ENCODE measurements at regions not wholly inside any gene's neighbourhood (a gene's known extent, or its start where the extent isn't known, plus 50 kb on each side); places are given as distances from the start of the nearest gene placed in this dataset.

DNA sequence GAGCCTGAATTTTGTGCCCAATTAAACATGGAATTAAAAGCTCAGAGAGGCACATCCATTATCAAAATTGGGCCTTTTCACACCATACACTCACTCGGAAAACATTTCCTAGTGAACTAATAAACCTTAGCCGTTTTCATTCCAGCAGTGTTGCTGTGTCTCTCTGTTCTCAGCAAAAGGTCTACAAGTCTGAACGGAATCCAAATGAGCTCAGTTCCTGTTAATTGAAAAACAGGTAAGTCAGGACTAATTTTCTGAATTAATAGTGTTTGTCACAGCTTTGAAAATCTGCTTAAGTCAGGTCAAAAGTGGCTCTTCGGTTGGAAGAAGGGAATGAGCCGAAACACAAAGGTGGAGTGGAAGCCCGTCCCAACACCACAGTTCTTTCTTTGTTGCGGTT, 163.3 kb upstream of the RALGAPA2 start:
- Histone ChIP-seq H2AFZ (ENCODE audit: low read length) (no peak overlapping the region), H3K79me2 (ENCODE audit: insufficient read depth, low read length) (no peaks in the 10 kb centered on the region), H3K4me1 (ENCODE audit: insufficient read depth, low read length) (no peaks in the 10 kb centered on the region), H3K27me3 (ENCODE audit: insufficient read depth, low read length) (no peaks in the 10 kb centered on the region), H3K4me2 (ENCODE audit: insufficient read depth, low read length) (no peak overlapping the region), H4K20me1 (ENCODE audit: insufficient read depth, low read length) (no peaks in the 10 kb centered on the region), H3K9me3 (ENCODE audit: low read depth, low read length) (no peaks in the 10 kb centered on the region), H3K4me3 (ENCODE audit: insufficient read depth, low read length) (no peak overlapping the region), H3K27ac (ENCODE audit: low read depth, low read length) (no peak overlapping the region), H3K36me3 (ENCODE audit: insufficient read depth, low read length) (no peaks in the 10 kb centered on the region)
- no peak for DNase-seq (ENCODE audit: insufficient read length, low spot score, missing footprints)
- TF ChIP-seq, protein P1, sequence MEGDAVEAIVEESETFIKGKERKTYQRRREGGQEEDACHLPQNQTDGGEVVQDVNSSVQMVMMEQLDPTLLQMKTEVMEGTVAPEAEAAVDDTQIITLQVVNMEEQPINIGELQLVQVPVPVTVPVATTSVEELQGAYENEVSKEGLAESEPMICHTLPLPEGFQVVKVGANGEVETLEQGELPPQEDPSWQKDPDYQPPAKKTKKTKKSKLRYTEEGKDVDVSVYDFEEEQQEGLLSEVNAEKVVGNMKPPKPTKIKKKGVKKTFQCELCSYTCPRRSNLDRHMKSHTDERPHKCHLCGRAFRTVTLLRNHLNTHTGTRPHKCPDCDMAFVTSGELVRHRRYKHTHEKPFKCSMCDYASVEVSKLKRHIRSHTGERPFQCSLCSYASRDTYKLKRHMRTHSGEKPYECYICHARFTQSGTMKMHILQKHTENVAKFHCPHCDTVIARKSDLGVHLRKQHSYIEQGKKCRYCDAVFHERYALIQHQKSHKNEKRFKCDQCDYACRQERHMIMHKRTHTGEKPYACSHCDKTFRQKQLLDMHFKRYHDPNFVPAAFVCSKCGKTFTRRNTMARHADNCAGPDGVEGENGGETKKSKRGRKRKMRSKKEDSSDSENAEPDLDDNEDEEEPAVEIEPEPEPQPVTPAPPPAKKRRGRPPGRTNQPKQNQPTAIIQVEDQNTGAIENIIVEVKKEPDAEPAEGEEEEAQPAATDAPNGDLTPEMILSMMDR (IDR thresholded peaks at IDR 0.05; ENCODE audit: extremely low read depth, low read depth, low read length), result no peak

DNA sequence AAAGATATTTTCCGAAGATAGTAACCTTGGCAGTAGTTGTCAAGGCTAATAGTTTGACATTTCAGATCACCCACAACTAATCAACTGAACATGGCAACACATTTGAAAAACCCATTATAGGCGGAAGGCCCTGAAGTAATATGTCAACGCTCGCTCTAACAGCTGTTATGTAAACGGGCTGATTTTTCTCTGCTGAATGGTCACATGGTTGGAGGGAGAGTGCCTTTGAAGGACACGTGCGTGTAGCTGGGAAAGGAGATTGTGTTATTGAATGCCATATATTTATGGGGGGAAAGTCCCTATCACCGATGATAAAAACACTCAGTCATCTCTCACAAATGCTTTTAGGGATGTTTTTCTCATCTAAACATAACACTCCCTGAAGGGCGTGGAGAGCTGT, 160.0 kb upstream of the RALGAPA2 start:
- Histone ChIP-seq H3K27me3 (ENCODE audit: insufficient read depth, low read length) (no peaks in the 10 kb centered on the region), H3K9me3 (ENCODE audit: low read depth, low read length) (no peaks in the 10 kb centered on the region), H4K20me1 (ENCODE audit: insufficient read depth, low read length) (no peaks in the 10 kb centered on the region), H3K4me1 (ENCODE audit: insufficient read depth, low read length) (no peaks in the 10 kb centered on the region), H3K36me3 (ENCODE audit: insufficient read depth, low read length) (no peaks in the 10 kb centered on the region), H3K27ac (ENCODE audit: low read depth, low read length) (no peak overlapping the region), H2AFZ (ENCODE audit: low read length) (no peak overlapping the region), H3K79me2 (ENCODE audit: insufficient read depth, low read length) (no peaks in the 10 kb centered on the region), H3K4me2 (ENCODE audit: insufficient read depth, low read length) (no peak overlapping the region), H3K4me3 (ENCODE audit: insufficient read depth, low read length) (no peak overlapping the region)
- TF ChIP-seq, protein P1 (IDR thresholded peaks at IDR 0.05; ENCODE audit: extremely low read depth, low read depth, low read length), result no peak
- no peak for DNase-seq (ENCODE audit: insufficient read length, low spot score, missing footprints)

DNA sequence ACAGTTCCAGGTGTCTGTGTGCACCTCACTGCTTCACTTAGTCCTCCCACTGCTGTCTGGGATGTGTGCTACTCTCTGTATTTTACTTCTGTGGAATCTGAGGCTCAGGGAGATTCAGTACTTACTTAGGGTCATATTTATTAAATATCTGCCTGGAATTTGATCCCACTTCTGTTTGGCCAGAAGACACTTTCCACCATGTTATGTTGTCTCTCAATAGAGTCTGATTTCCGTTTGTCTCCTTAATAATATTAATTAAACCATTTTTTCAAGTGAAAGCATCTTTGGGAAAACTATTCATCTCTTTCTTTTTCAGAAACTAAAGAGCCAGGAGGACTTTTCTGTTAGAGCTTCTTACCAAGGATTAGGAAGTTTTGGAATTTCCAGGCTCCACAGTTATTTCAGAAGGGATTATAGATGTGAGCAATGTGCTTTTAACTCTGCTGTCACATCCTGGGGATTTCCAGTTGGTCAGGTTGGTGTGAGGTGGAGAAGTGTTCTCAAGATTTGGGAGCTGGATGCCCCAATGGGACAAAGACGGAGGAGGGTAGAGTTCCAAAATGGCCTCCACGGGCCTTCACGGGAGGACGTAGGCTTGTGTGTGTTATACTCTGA, 156.8 kb upstream of the RALGAPA2 start:
- H3K4me2 ChIP-seq (ENCODE audit: insufficient read depth, low read length), result no peak overlapping the region
- no peak overlapping the region for H3K4me3 ChIP-seq (ENCODE audit: insufficient read depth, low read length)
- no peaks in the 10 kb centered on the region for H4K20me1 ChIP-seq (ENCODE audit: insufficient read depth, low read length)
- H3K9me3 ChIP-seq (ENCODE audit: low read depth, low read length), result no peaks in the 10 kb centered on the region
- H3K4me1 ChIP-seq (ENCODE audit: insufficient read depth, low read length), result no peaks in the 10 kb centered on the region
- no peaks in the 10 kb centered on the region for H3K79me2 ChIP-seq (ENCODE audit: insufficient read depth, low read length)
- TF ChIP-seq, protein P1 (IDR thresholded peaks at IDR 0.05; ENCODE audit: extremely low read depth, low read depth, low read length), result no peak
- H2AFZ ChIP-seq (ENCODE audit: low read length), result no peak overlapping the region
- H3K36me3 ChIP-seq (ENCODE audit: insufficient read depth, low read length), result no peaks in the 10 kb centered on the region
- H3K27me3 ChIP-seq (ENCODE audit: insufficient read depth, low read length), result no peaks in the 10 kb centered on the region
- no peak for DNase-seq (ENCODE audit: insufficient read length, low spot score, missing footprints)
- no peak overlapping the region for H3K27ac ChIP-seq (ENCODE audit: low read depth, low read length)

DNA sequence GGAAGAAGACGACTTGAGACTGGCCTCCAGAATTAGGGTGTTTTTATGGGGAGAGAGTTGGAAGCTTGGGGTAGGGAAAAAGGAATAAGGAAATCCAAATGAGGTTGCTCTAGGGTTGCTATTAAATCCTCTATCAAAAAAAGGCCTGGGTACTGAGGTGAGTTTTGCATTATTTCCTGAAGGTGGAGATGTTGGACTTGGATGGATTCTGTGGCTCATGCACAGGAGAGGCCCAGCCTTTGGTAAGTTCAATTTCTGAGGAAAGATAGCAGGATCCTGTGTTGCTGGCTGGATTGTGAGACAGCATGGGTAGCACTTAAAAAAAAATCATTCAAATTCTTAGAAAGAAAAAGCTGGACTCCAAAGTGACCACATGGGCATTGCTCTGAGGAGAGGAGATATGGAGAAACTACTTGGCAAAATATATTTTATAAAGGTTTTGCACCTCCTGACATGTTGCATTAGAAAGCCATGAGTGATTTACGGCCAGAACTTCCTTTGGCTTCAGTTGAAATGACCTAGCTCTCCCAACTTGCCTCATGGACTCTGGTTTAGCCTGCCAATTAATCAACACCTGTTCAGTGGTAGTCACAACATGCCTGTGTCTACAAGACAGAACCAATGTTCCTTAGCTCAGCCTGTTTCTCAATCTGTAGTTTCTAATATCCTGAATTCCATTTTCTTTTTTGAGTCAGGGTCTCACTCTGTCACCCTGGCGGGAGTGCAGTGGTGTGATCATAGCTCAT, 152.1 kb upstream of the RALGAPA2 start:
- Histone ChIP-seq H3K79me2 (ENCODE audit: insufficient read depth, low read length) (no peaks in the 10 kb centered on the region), H3K4me2 (ENCODE audit: insufficient read depth, low read length) (no peak overlapping the region), H3K4me1 (ENCODE audit: insufficient read depth, low read length) (no peaks in the 10 kb centered on the region), H3K27me3 (ENCODE audit: insufficient read depth, low read length) (no peaks in the 10 kb centered on the region), H3K9me3 (ENCODE audit: low read depth, low read length) (no peaks in the 10 kb centered on the region), H2AFZ (ENCODE audit: low read length) (no peak overlapping the region), H4K20me1 (ENCODE audit: insufficient read depth, low read length) (no peaks in the 10 kb centered on the region), H3K27ac (ENCODE audit: low read depth, low read length) (no peak overlapping the region), H3K36me3 (ENCODE audit: insufficient read depth, low read length) (no peaks in the 10 kb centered on the region), H3K4me3 (ENCODE audit: insufficient read depth, low read length) (no peak overlapping the region)
- TF ChIP-seq, protein P1 (IDR thresholded peaks at IDR 0.05; ENCODE audit: extremely low read depth, low read depth, low read length), result no peak
- DNase-seq (ENCODE audit: insufficient read length, low spot score, missing footprints), result no peak

Data from osteoblast (primary cell).